ENCODE measurements at regions not wholly inside any gene's neighbourhood (a gene's known extent, or its start where the extent isn't known, plus 50 kb on each side); places are given as distances from the start of the nearest gene placed in this dataset.

GRCh38 chr11:96782632-96783031 lies 392.8 kb downstream of the JRKL start:
- Histone ChIP-seq H3K27ac (no peak overlapping the region), H3K36me3 (ENCODE audit: low read depth) (no peaks in the 10 kb centered on the region), H3K4me3 (no peak overlapping the region), H3K4me1 (replicated peaks; ENCODE audit: insufficient read depth) (no peaks in the 10 kb centered on the region), H3K27me3 (ENCODE audit: insufficient read depth, low read depth) (no peaks in the 10 kb centered on the region), H3K4me2 (no peak overlapping the region), H4K20me1 (ENCODE audit: insufficient read depth) (no peaks in the 10 kb centered on the region), H3F3A (ENCODE audit: insufficient read depth, low read depth) (no peaks in the 10 kb centered on the region), H3K79me2 (ENCODE audit: low read depth) (no peaks in the 10 kb centered on the region), H3K9me3 (ENCODE audit: insufficient read depth, low read depth) (no peaks in the 10 kb centered on the region), H3K9me2 (ENCODE audit: insufficient read depth) (no peaks in the 10 kb centered on the region), H2AFZ (no peak overlapping the region)
- BruUV-seq (replicated peaks) = no TSS peak
- POLR2A ChIA-PET (ENCODE audit: unreplicated experiment) = no interaction called here
- CTCF ChIA-PET = no interaction called here
- intact Hi-C loops (cut with micrococcal nuclease; ENCODE audit: unreplicated experiment) = no loop called here
- TF ChIP-seq EZH2 (IDR thresholded peaks at IDR 0.05; ENCODE audit: low read depth) = no peak
- TF ChIP-seq CTCF (conservative IDR thresholded peaks at IDR 0.05) = no peak
- DNase-seq = no peak

GRCh38 chr11:96783311-96783710 lies 393.5 kb downstream of the JRKL start:
- Histone ChIP-seq H3K36me3 (ENCODE audit: low read depth) (no peaks in the 10 kb centered on the region), H3K4me3 (no peak overlapping the region), H3F3A (ENCODE audit: insufficient read depth, low read depth) (no peaks in the 10 kb centered on the region), H3K27ac (no peak overlapping the region), H3K27me3 (ENCODE audit: insufficient read depth, low read depth) (no peaks in the 10 kb centered on the region), H3K9me3 (ENCODE audit: insufficient read depth, low read depth) (no peaks in the 10 kb centered on the region), H3K4me1 (replicated peaks; ENCODE audit: insufficient read depth) (no peaks in the 10 kb centered on the region), H3K9me2 (ENCODE audit: insufficient read depth) (no peaks in the 10 kb centered on the region), H3K4me2 (no peak overlapping the region), H3K79me2 (ENCODE audit: low read depth) (no peaks in the 10 kb centered on the region), H2AFZ (no peak overlapping the region), H4K20me1 (ENCODE audit: insufficient read depth) (no peaks in the 10 kb centered on the region)
- DNase-seq = no peak
- POLR2A ChIA-PET (ENCODE audit: unreplicated experiment) = no interaction called here
- CTCF ChIA-PET = no interaction called here
- no peak for TF ChIP-seq EZH2 (IDR thresholded peaks at IDR 0.05; ENCODE audit: low read depth)
- no peak for TF ChIP-seq CTCF (conservative IDR thresholded peaks at IDR 0.05)
- intact Hi-C loops (cut with micrococcal nuclease; ENCODE audit: unreplicated experiment) = no loop called here
- no TSS peak for BruUV-seq (replicated peaks)

- H3K9me2 ChIP-seq (ENCODE audit: insufficient read depth) = no peaks in the 10 kb centered on the region
These were observed 395.3 kb downstream of the JRKL start for GRCh38 chr11:96785073-96785472.

More at GRCh38 chr11:96785073-96785472, 395.3 kb downstream of the JRKL start:
- H2AFZ ChIP-seq = no peak overlapping the region
- H3K36me3 ChIP-seq (ENCODE audit: low read depth) = no peaks in the 10 kb centered on the region
- intact Hi-C loops (cut with micrococcal nuclease; ENCODE audit: unreplicated experiment) = no loop called here
- POLR2A ChIA-PET (ENCODE audit: unreplicated experiment) = no interaction called here
- no peak for DNase-seq
- no peaks in the 10 kb centered on the region for H3K4me1 ChIP-seq (replicated peaks; ENCODE audit: insufficient read depth)
- no peak overlapping the region for H3K4me2 ChIP-seq
- CTCF ChIA-PET = no interaction called here
- no peaks in the 10 kb centered on the region for H3K79me2 ChIP-seq (ENCODE audit: low read depth)
- TF ChIP-seq EZH2 (IDR thresholded peaks at IDR 0.05; ENCODE audit: low read depth) = no peak
- no peak for TF ChIP-seq CTCF (conservative IDR thresholded peaks at IDR 0.05)
- no peaks in the 10 kb centered on the region for H3K9me3 ChIP-seq (ENCODE audit: insufficient read depth, low read depth)
- no peaks in the 10 kb centered on the region for H3K27me3 ChIP-seq (ENCODE audit: insufficient read depth, low read depth)
- H4K20me1 ChIP-seq (ENCODE audit: insufficient read depth) = no peaks in the 10 kb centered on the region
- BruUV-seq (replicated peaks) = no TSS peak
- no peak overlapping the region for H3K27ac ChIP-seq
- no peak overlapping the region for H3K4me3 ChIP-seq
- no peaks in the 10 kb centered on the region for H3F3A ChIP-seq (ENCODE audit: insufficient read depth, low read depth)

Data from PC-9 (cell line).